NCI-H146 treated with DMSO at 0.1 percent for 48 hours (cell line): ENCODE measurements at regions not wholly inside any gene's neighbourhood (a gene's known extent, or its start where the extent isn't known, plus 50 kb on each side); places are given as distances from the start of the nearest gene placed in this dataset.
"Not testable (repeated sequence)": the region's sequence is repeated elsewhere in the genome, so short reads cannot be mapped to it uniquely, and the experiment has no call there.

Experiments
- DNase-seq: peaks from one replicate; lab custom pipeline; 2025; ENCODE audit not compliant: unreplicated experiment; lab: John Stamatoyannopoulos, UW

- no peak for DNase-seq
Measured at GRCh38 chr9:15372455-15372854, 50.2 kb upstream of the SNAPC3 start.

- DNase-seq = no peak
Measured at GRCh38 chr9:15371448-15371845, 51.2 kb upstream of the SNAPC3 start.

DNA sequence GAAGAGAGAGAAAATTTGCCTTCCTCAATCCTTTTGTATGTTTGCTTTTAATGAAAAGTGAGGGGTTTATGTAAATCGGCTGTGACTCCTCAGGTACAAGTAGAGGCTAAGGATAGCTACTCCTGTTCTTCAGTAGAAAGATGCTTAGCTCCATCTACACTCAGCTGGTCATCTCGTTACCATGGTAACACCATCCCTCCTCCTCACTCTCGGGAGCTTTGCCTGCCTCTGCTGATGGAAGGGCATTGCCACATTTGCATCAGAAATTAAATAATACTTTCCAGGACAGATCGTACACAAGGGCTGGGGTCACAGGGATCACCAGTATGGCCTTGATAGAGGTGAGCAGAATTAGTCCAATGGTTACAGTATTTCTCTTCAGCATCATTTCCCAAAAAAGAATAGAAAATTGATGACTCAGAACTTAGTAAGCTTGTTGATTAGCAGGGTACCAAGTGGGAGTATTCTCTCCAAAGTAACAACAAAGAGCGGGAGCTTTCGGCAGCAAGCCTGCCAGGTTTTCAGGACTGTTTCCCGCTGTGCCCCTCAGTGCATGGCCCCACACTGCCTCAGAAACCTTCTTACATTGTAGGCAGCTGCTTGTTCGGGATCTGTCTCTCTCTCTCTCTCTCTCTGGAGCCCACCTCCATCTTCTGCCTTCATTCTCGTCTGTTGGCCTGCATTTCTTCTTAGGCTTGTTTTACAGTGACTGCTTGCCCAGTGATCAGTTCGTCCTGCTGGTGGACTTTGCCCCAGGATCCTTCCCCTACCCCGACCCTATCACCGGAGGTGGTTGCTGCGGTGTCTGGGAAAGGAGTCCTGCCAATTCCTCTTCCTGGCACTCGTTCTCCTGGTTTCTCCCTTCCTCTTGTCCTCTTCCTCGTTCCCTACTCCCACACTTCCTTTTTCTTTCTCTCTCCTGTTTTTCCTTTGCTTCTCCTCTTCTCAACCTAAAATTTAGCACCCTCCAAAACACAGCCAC is 51.9 kb upstream of the SNAPC3 start:
- peak; percentile 7 for DNase-seq

DNA sequence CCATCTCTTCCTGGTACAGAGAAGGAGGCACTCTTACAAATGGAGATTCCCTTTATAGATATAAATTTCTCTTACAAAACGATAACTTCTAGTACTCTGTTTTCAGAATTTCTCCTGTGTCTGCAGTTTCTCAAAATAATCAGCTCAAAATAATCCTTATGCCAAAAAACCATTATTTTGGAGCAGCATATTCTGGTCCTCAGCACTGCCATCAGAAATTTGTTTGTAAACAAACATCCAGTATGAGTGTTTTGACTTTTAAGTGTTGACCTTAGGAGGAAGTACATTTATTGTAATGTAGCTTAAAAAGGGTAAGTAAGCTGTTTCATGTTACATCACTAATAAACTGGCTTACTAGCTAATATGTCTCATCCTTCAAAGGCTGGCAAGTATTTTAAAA is 52.8 kb upstream of the SNAPC3 start:
- no peak for DNase-seq

DNA sequence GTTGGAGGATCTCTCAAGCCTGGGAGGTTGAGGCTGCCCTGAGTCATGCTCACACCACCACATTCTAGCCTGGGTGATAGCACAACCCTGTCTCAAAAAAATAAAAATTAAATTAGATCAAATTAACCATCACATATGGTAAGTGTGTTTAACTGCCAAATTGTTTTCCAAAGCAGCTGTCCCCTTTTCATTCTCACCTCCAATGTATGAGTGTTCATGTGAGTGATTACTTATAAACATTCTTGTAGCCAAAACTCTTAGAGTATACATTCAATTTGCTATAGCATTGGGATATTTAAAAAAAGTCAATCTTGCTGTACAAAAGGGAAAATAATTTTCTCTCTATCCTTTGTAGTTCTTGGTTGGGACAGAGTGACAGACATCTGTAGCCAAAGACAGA is 53.4 kb upstream of the SNAPC3 start:
- DNase-seq = no peak

DNA sequence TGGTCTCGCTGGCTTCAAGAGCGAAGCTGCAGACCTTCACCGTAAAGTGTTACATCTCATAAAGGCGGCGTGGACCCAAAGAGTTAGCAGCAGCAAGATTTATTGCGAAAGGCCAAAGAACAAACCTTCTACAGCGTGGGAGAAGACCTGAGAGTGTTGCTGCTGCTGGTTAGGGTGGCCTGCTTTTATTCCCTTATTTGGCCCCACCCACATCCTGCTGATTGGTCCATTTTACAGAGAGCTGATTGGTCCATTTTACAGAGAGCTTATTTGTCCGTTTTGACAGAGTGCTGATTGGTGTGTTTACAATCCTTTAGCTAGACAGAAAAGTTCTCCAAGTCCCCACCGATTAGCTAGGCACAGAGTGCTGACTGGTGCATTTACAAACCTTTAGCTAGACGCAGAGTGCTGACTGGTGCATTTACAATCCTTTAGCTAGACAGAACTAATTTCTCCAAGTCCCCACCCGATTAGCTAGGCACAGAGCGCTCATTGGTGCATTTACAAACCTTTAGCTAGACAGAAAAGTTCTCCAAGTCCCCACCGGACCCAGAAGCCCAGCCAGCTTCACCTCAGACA is 57.6 kb upstream of the SNAPC3 start:
- DNase-seq = not testable (repeated sequence)

DNA sequence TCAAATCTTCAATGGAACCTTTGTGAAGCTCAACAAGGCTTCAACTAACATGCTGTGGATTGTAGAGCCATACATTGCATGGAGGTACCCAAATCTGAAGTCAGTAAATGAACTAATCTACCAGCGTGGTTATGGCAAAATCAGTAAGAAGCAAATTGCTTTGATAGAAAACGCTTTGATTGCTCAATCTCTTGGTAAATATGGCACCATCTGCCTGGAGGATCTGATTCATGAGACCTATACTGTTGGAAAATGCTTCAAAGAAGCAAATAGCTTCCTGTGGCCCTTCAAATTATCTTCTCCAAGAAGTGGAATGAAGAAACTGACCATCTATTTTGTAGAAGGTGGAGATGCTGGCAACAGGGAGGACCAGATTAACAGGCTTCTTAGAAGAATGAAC is 54.7 kb upstream of the TTC39B start:
- no peak for DNase-seq

GRCh38 chr9:15357050-15357653 is 50.1 kb upstream of the TTC39B start:
- DNase-seq = peak; percentile 45
